HTR-8/SVneo (cell line): ENCODE measurements at regions not wholly inside any gene's neighbourhood (a gene's known extent, or its start where the extent isn't known, plus 50 kb on each side); places are given as distances from the start of the nearest gene placed in this dataset.
"Not testable (repeated sequence)": the region's sequence is repeated elsewhere in the genome, so short reads cannot be mapped to it uniquely, and the experiment has no call there.

Source experiments
- DNase-seq: peaks from one replicate; pipeline ENCODE4 v3.0.0; 2011; ENCODE audit warnings: low spot score, mixed read lengths; ENCODE audit not compliant: insufficient read length
- FAIRE-seq: peaks from 2 replicates; lab custom pipeline; 2011; peaks lifted over from hg19 to GRCh38; lab: Jason Lieb, UNC

DNA sequence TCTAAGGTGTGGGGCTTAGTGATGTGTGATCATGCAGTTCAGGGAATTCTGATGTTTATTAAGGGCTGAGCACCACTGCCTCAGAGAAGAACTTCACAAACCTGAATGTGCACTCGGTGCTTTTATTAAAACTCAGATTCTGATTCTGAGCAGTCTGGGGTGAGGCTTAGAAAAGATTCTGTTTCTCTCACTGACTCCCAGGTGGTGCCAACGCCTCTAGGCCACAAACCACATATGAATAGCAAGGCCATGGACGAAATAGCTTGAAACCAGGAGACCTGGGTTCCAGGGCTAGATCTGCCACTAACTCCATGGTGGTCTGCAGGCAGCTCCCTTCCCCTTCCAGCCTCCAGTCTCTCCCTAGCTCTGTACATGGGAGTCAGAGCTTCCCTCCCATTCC, 169.1 kb downstream of the HS3ST3B1 start:
- no peak for FAIRE-seq
- DNase-seq, result no peak

DNA sequence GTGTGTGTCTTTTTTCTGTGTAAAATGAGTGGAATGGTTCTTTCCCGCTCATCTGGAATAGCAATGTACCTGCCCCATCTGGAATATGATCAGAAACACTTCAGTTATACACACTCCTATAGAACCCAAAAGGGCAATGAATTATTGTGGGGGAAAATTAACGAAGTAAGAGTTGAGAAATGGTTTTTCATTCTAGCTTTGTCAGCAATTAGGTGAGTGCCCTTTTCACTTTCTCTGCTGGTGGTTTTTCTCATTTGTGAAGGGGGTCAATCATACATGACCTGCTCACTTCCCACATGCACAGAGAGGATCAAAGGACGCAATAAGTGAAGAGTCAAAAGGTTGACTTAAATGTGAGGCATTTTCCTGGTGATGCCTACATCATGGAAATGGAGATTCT, 168.0 kb downstream of the HS3ST3B1 start:
- FAIRE-seq (no peak), DNase-seq (no peak)

DNA sequence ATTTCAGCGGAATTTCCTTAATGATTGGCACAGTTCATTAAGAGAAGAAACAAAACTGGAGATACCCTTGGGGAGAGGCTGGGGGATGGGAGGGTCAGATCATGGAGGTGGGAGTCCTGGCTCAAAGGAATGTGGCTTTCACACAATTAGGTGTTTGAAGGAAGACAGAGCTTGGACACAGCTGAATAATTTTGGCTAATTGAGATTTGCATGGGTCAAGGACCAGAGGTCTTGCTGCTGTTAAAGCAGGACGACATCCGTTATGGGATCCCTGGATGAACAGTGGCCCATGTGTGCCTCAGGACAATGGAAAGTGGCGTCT, 160.3 kb downstream of the HS3ST3B1 start:
- DNase-seq (no peak), FAIRE-seq (no peak)

- DNase-seq, result no peak
- no peak for FAIRE-seq
Measured at GRCh38 chr17:14460516-14461226, 159.8 kb downstream of the HS3ST3B1 start.

GRCh38 chr17:14459955-14460354, 159.1 kb downstream of the HS3ST3B1 start:
- DNase-seq, result no peak
- FAIRE-seq, result no peak

- DNase-seq (no peak), FAIRE-seq (no peak)
Measured at GRCh38 chr17:14458724-14459123, 157.8 kb downstream of the HS3ST3B1 start.

DNA sequence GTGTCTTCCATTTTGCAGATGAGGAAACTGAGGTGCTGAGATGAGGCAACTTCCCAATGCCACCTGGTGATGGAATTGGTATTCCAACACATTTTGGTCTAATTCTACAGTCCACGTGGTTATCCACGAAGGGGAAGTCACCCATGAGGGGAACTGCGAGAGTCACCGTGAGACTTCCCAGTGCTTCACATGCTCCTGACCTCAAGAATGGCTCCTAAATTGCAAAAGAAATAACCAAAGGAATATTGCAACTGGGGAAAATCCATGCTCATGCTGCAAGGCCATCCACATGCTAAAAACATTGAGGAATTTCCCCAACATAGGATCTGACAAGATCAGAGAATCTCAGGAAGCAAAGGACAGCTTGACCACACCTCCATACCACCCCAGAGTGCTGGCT, 153.9 kb downstream of the HS3ST3B1 start:
- no peak for FAIRE-seq
- DNase-seq, result no peak

DNA sequence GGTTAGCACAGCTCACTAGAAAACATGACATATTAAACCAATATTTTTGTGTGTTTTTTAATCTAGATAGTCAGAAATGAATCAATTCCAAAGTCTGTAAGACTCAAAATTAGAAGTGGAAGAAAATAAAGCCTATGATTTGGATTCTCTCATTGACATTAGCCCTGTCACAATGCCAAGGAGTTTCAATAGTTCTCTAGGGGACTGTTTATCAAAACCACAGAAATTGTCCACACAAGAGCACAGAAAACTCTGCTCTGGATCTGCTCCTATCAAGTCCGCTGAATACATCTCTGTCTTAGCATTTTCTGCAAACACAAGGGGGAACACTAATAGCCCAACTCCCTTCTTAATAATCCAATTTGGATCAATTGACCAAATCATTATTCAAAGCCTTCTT, 152.0 kb downstream of the HS3ST3B1 start:
- no peak for DNase-seq
- no peak for FAIRE-seq

- DNase-seq (no peak), FAIRE-seq (no peak)
Measured at GRCh38 chr17:14451729-14452191, 150.9 kb downstream of the HS3ST3B1 start.

- DNase-seq, result no peak
- FAIRE-seq, result no peak
Measured at GRCh38 chr17:14448818-14449217, 147.9 kb downstream of the HS3ST3B1 start.

DNA sequence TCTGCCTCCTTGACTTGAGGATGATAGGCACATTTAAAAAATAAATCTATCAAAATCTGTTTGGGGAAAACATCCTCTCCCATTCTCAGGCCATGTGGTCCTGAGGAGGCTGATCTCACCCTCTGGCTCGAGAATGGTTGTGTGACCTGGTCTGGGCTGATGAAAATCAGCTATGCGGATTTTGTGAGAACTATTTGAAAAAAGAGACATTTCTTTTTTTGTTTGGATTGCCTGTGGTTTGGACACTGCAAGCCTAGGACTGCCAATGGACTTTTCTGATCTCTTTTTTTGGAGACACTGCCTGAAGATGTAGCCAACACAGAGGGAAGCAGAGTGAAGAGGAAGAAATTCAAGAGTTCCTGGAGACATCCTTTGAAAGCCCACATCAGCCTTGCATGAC, 145.9 kb downstream of the HS3ST3B1 start:
- DNase-seq, result no peak

GRCh38 chr17:14444915-14445314, 144.0 kb downstream of the HS3ST3B1 start:
- no peak for DNase-seq
- no peak for FAIRE-seq

More for the DNA sequence above, 145.9 kb downstream of the HS3ST3B1 start:
- no peak for FAIRE-seq

DNA sequence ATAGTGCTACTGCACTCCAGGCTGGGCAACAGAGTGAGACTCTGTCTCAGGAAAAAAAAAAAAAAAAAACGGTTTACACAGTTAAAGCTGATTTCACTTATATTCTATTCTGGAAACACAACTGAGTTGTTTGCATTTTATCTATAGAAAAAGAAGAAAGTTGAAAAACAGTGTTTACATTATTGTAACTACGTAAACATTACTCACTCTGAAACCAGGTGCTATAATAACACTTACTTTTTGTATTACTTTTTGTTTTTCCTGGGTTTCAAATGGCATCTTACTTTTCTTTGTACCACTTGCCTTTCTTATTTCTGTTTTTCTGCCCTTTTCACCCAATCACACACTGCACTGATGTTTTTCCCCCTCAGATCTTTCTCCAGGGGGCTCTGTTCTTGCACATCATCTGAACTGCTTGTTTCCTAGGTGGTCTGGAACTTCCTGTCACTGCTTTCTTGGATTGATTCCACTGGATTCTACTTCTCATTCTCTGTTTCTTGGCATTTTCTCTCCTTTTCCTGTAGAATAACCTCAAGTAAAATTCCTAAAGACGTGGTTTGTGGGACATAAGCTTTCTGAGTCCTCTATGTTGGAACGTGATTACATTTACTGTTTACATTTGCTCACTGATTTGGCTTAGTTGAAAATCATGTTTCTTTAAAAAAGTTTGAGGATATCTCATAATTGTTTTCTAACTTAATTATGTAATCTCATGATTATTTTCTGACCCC, 142.1 kb downstream of the HS3ST3B1 start:
- no peak for FAIRE-seq
- DNase-seq, result no peak

- FAIRE-seq (no peak), DNase-seq (no peak)
Measured at GRCh38 chr17:14437176-14437575, 136.3 kb downstream of the HS3ST3B1 start.

- FAIRE-seq (no peak), DNase-seq (no peak)
Measured at GRCh38 chr17:14436266-14436665, 135.4 kb downstream of the HS3ST3B1 start.

GRCh38 chr17:14434506-14434905, 133.6 kb downstream of the HS3ST3B1 start:
- FAIRE-seq, result no peak
- no peak for DNase-seq

DNA sequence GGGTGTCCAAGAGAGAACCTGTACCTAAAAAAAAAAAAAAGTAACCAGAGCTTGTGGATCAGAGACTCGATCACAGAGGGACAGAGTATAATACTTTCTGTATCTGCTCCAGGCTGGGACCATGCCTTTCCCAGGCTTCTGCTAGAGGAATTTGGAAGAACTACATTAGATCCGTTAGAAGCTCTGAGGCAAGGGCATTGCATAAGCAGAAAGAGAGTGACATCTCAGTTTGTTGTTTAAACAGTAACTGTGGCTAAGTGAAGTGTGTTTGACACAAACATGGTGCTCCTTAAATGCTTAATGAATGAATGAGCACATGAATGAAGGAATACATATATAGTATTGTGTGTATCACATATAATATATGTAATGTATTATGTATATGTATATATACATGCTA, 131.2 kb downstream of the HS3ST3B1 start:
- FAIRE-seq (no peak), DNase-seq (no peak)

GRCh38 chr17:14429084-14429483, 128.2 kb downstream of the HS3ST3B1 start:
- DNase-seq, result no peak
- FAIRE-seq, result no peak

GRCh38 chr17:14428648-14429029, 127.8 kb downstream of the HS3ST3B1 start:
- FAIRE-seq, result no peak
- no peak for DNase-seq

GRCh38 chr17:14427900-14428647, 127.2 kb downstream of the HS3ST3B1 start:
- FAIRE-seq, result no peak
- no peak for DNase-seq

DNA sequence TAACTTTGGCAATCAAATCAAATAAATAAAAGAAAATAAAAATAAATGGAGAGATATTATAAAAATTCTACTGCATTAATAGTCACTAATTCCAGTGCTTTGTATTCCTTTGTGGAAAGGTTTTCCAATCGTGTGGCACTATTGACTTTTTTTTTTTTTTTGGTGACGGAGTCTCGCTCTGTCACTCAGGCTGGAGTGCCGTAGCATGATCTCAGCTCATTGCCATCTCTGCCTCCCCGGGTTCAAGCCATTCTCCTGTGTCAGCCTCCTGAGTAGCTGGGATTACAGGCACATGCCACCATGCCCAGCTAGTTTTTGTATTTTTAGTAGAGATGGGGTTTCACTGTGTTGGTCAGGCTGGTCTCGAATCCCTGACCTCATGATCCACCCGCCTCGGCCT, 122.3 kb downstream of the HS3ST3B1 start:
- not testable (repeated sequence) for FAIRE-seq, DNase-seq
